H9 (cell line): ENCODE measurements at regions not wholly inside any gene's neighbourhood (a gene's known extent, or its start where the extent isn't known, plus 50 kb on each side); places are given as distances from the start of the nearest gene placed in this dataset.
A peak's percentile ranks its signal among the peaks of the same experiment; 100 is the strongest.

Experiments
- DNase-seq: peaks from one replicate; pipeline ENCODE4 v3.0.0-alpha.2; 2017
- H2AFZ ChIP-seq: one replicate; pipeline ENCODE4 v1.6.1; 2013; ENCODE audit warnings: mild to moderate bottlenecking, low read length, control low read depth, moderate library complexity
- H2AK5ac ChIP-seq: 2 replicates; pipeline ENCODE4 v1.6.1; 2013; ENCODE audit warnings: low read length, control low read depth, mixed read lengths; ENCODE audit not compliant: insufficient read length
- H2BK120ac ChIP-seq: one replicate; pipeline ENCODE4 v1.6.1; 2013; ENCODE audit warnings: low read depth, mild to moderate bottlenecking, low read length, control low read depth, inconsistent platforms; ENCODE audit not compliant: poor library complexity, severe bottlenecking
- H2BK12ac ChIP-seq: 2 replicates; pipeline ENCODE4 v1.6.1; 2013; ENCODE audit warnings: low read length, control low read depth, mixed read lengths, low read depth; ENCODE audit not compliant: insufficient read length
- H2BK15ac ChIP-seq: 2 replicates; pipeline ENCODE4 v1.6.1; 2013; ENCODE audit warnings: low read depth, low read length, control low read depth
- H2BK20ac ChIP-seq: one replicate; pipeline ENCODE4 v1.6.1; 2013; ENCODE audit warnings: low read depth, mild to moderate bottlenecking, low read length, control low read depth, inconsistent platforms; ENCODE audit not compliant: poor library complexity, severe bottlenecking
- H2BK5ac ChIP-seq: 2 replicates; pipeline ENCODE4 v1.6.1; 2013; ENCODE audit warnings: low read length, control low read depth, mixed read lengths; ENCODE audit not compliant: insufficient read length
- H3K14ac ChIP-seq: 2 replicates; pipeline ENCODE4 v1.6.1; 2013; ENCODE audit warnings: low read length, control low read depth; ENCODE audit not compliant: insufficient read depth
- H3K18ac ChIP-seq: 2 replicates; pipeline ENCODE4 v1.6.1; 2013; ENCODE audit warnings: low read depth, mild to moderate bottlenecking, mixed read lengths, low read length, control low read depth; ENCODE audit not compliant: insufficient read length
- H3K23ac ChIP-seq: 2 replicates; pipeline ENCODE4 v1.6.1; 2013; ENCODE audit warnings: low read length, control low read depth, mixed read lengths, low read depth; ENCODE audit not compliant: insufficient read length
- H3K23me2 ChIP-seq: 2 replicates; pipeline ENCODE4 v1.6.1; 2013; ENCODE audit warnings: low read depth, mild to moderate bottlenecking, mixed read lengths, low read length, control low read depth; ENCODE audit not compliant: insufficient read length, poor library complexity, severe bottlenecking
- H3K27ac ChIP-seq: 2 replicates; pipeline ENCODE4 v1.5.1; 2013; ENCODE audit warnings: low read length, control low read depth, mixed read lengths, low read depth; ENCODE audit not compliant: insufficient read length
- H3K27me3 ChIP-seq: 2 replicates; pipeline ENCODE4 v1.6.1; 2013; ENCODE audit warnings: low read length, control low read depth, inconsistent platforms; ENCODE audit not compliant: insufficient read depth
- H3K4ac ChIP-seq: 2 replicates; pipeline ENCODE4 v1.6.1; 2013; ENCODE audit warnings: low read depth, mild to moderate bottlenecking, control low read depth, inconsistent platforms, low read length, moderate library complexity
- H3K4me1 ChIP-seq: 2 replicates; pipeline ENCODE4 v1.6.1; 2013; ENCODE audit warnings: low read length, control low read depth, inconsistent platforms; ENCODE audit not compliant: insufficient read depth
- H3K4me2 ChIP-seq: 2 replicates; pipeline ENCODE4 v1.6.1; 2013; ENCODE audit warnings: low read length, control low read depth, mixed read lengths; ENCODE audit not compliant: insufficient read length, insufficient read depth
- H3K56ac ChIP-seq: 2 replicates; pipeline ENCODE4 v1.6.1; 2013; ENCODE audit warnings: low read depth, mild to moderate bottlenecking, mixed read lengths, low read length, control low read depth; ENCODE audit not compliant: insufficient read length
- H3K79me1 ChIP-seq: 2 replicates; pipeline ENCODE4 v1.6.1; 2013; ENCODE audit warnings: low read depth, mild to moderate bottlenecking, moderate library complexity, low read length, control low read depth, inconsistent platforms; ENCODE audit not compliant: insufficient read depth, poor library complexity, severe bottlenecking
- H3K79me2 ChIP-seq: 2 replicates; pipeline ENCODE4 v1.6.1; 2013; ENCODE audit warnings: low read length, control low read depth, inconsistent platforms; ENCODE audit not compliant: insufficient read depth
- H3K9ac ChIP-seq: 2 replicates; pipeline ENCODE4 v1.6.1; 2013; ENCODE audit warnings: low read length, control low read depth, mixed read lengths; ENCODE audit not compliant: insufficient read length; ENCODE audit errors: extremely low read depth
- H3K9me3 ChIP-seq: one replicate; pipeline ENCODE4 v1.6.1; 2013; ENCODE audit warnings: low read depth, low read length, inconsistent platforms; ENCODE audit not compliant: control insufficient read depth
- H3T11ph ChIP-seq: one replicate; pipeline ENCODE4 v1.6.1; 2013; ENCODE audit warnings: mild to moderate bottlenecking, low read length, control low read depth, inconsistent platforms
- H4K20me1 ChIP-seq: one replicate; pipeline ENCODE4 v1.6.1; 2013; ENCODE audit not compliant: control insufficient read depth, insufficient read length, insufficient read depth
- H4K5ac ChIP-seq: 2 replicates; pipeline ENCODE4 v1.6.1; 2013; ENCODE audit warnings: low read depth, mild to moderate bottlenecking, mixed read lengths, low read length, control low read depth; ENCODE audit not compliant: insufficient read length
- H4K8ac ChIP-seq: replicated peaks from 2 replicates; pipeline ENCODE4 v1.6.1; 2013; ENCODE audit warnings: low read length, control low read depth, mixed read lengths, low read depth; ENCODE audit not compliant: insufficient read length
- H4K91ac ChIP-seq: 2 replicates; pipeline ENCODE4 v1.6.1; 2013; ENCODE audit warnings: low read depth, mild to moderate bottlenecking, moderate library complexity, mixed read lengths, low read length, control low read depth; ENCODE audit not compliant: insufficient read length
- H3K27ac Mint-ChIP-seq, 3 experiments: 2 replicates in 2 of 3; 3 replicates in 1 of 3; pipeline ENCODE4 v1.8.0; 2020 to 2021; ENCODE audit warnings: mixed read lengths in 3 of 3, mild to moderate bottlenecking in 1 of 3, moderate library complexity in 1 of 3
- H3K27me3 Mint-ChIP-seq: 2 replicates; pipeline ENCODE4 v1.8.0; 2021; ENCODE audit warnings: low read depth, mild to moderate bottlenecking, moderate library complexity, mixed read lengths
- H3K36me3 Mint-ChIP-seq, 3 experiments: 2 replicates in 2 of 3; 3 replicates in 1 of 3; pipeline ENCODE4 v1.8.0; 2020 to 2021; ENCODE audit warnings: low read depth in 3 of 3, mixed read lengths in 3 of 3; ENCODE audit not compliant: insufficient read depth in 1 of 3
- H3K4me1 Mint-ChIP-seq, 2 experiments: 2 replicates each; pipeline ENCODE4 v1.8.0; 2020; ENCODE audit warnings: mixed read lengths in 2 of 2
- H3K4me3 Mint-ChIP-seq, 2 experiments: 2 replicates in 1 of 2; 3 replicates in 1 of 2; pipeline ENCODE4 v1.8.0; 2020 to 2021; ENCODE audit warnings: mild to moderate bottlenecking in 2 of 2, mixed read lengths in 2 of 2, moderate library complexity in 1 of 2
- H3K9me3 Mint-ChIP-seq, 2 experiments: 2 replicates in 1 of 2; 3 replicates in 1 of 2; pipeline ENCODE4 v1.8.0; 2020; ENCODE audit warnings: mild to moderate bottlenecking in 2 of 2, mixed read lengths in 2 of 2, moderate library complexity in 1 of 2
- CTCF ChIP-seq: fragments of 200-600 bp; sonication (generic); conservative IDR thresholded peaks from 3 replicates; pipeline ENCODE4 v1.8.0; 2021; ENCODE audit warnings: antibody characterized with exemption, mild to moderate bottlenecking
- WGBS: extraction: QIAGEN DNeasy Blood & Tissue Kit; methylation state at CpG from one replicate; pipeline ENCODE4 v1.1.7; 2013; ENCODE audit warnings: missing lambda C conversion rate, low lambda C conversion rate, mixed read lengths; ENCODE audit not compliant: insufficient read length; ENCODE audit errors: extremely low coverage; 5-methylcytosine and 5-hydroxymethylcytosine counted together

- Mint-ChIP-seq H3K9me3 (peaks cover 0 to 2% of the 10 kb centered on the region in 2 experiments; a peak in 1 of 5 replicates), H3K4me1 (no peaks in the 10 kb centered on the region), H3K4me3 (no peak overlapping the region), H3K27me3 (no peaks in the 10 kb centered on the region), H3K36me3 (0 out of 7 replicates have a peak, but pooled peaks cover 0 to 3% (median 0%) of the 10 kb centered on the region in 3 experiments), H3K27ac (peak overlapping the region in 1 of 3 experiments; percentile 34; a peak in 1 of 7 replicates)
- Histone ChIP-seq H3K4me1 (no peaks in the 10 kb centered on the region), H2AFZ (no peak overlapping the region), H4K5ac (no peak overlapping the region), H3K79me2 (no peaks in the 10 kb centered on the region), H3K27ac (no peak overlapping the region), H2BK20ac (no peak overlapping the region), H3K23me2 (no peaks in the 10 kb centered on the region), H3K23ac (no peak overlapping the region), H3T11ph (no peak overlapping the region), H4K91ac (no peak overlapping the region), H3K56ac (no peak overlapping the region), H3K14ac (no peak overlapping the region), H3K27me3 (no peaks in the 10 kb centered on the region), H4K8ac (no peak overlapping the region), H2BK5ac (no peak overlapping the region), H3K4me2 (no peak overlapping the region), H3K9me3 (no peaks in the 10 kb centered on the region), H2BK120ac (no peak overlapping the region), H2AK5ac (no peak overlapping the region), H2BK12ac (no peak overlapping the region), H3K4ac (no peak overlapping the region), H3K18ac (no peak overlapping the region), H3K79me1 (no peaks in the 10 kb centered on the region), H2BK15ac (no peak overlapping the region), H4K20me1 (no peaks in the 10 kb centered on the region), H3K9ac (no peak overlapping the region)
- DNase-seq: no peak
- no CpG with 5 or more reads among the region's 4 CpGs for WGBS
- TF ChIP-seq CTCF: no peak
Measured at GRCh38 chr15:62436235-62436634, 271.1 kb upstream of the C2CD4B start.
